ENCODE measurements at regions not wholly inside any gene's neighbourhood (a gene's known extent, or its start where the extent isn't known, plus 50 kb on each side); places are given as distances from the start of the nearest gene placed in this dataset.

- DNase-seq (ENCODE audit: missing footprints) (no peak), ATAC-seq (no peak)
- intact Hi-C loops (cut with DNase I), result no loop called here
Observed at GRCh38 chr10:9875353-9875752, 1142.3 kb upstream of the CELF2 start.

GRCh38 chr10:9877978-9878377 lies 1139.7 kb upstream of the CELF2 start:
- intact Hi-C loops (cut with DNase I), result no loop called here
- no peak for DNase-seq (ENCODE audit: missing footprints)
- no peak for ATAC-seq

GRCh38 chr10:9878383-9878782 lies 1139.3 kb upstream of the CELF2 start:
- ATAC-seq (no peak), DNase-seq (ENCODE audit: missing footprints) (no peak)
- intact Hi-C loops (cut with DNase I), result no loop called here

- ATAC-seq, result no peak
- no peak for DNase-seq (ENCODE audit: missing footprints)
- intact Hi-C loops (cut with DNase I), result no loop called here
Observed at GRCh38 chr10:9885761-9886160, 1131.9 kb upstream of the CELF2 start.

GRCh38 chr10:9886772-9887171 lies 1130.9 kb upstream of the CELF2 start:
- no peak for ATAC-seq
- intact Hi-C loops (cut with DNase I), result no loop called here
- DNase-seq (ENCODE audit: missing footprints), result no peak

- ATAC-seq (no peak), DNase-seq (ENCODE audit: missing footprints) (no peak)
- intact Hi-C loops (cut with DNase I), result no loop called here
Observed at GRCh38 chr10:9895453-9895852, 1122.2 kb upstream of the CELF2 start.

- intact Hi-C loops (cut with DNase I), result no loop called here
Observed at GRCh38 chr10:9895981-9896380, 1121.7 kb upstream of the CELF2 start.

GRCh38 chr10:9898633-9899395 lies 1118.9 kb upstream of the CELF2 start:
- DNase-seq (ENCODE audit: missing footprints) (no peak), ATAC-seq (no peak)
- intact Hi-C loops (cut with DNase I), result no loop called here

More at GRCh38 chr10:9895981-9896380, 1121.7 kb upstream of the CELF2 start:
- DNase-seq (ENCODE audit: missing footprints) (no peak), ATAC-seq (no peak)

- intact Hi-C loops (cut with DNase I), result no loop called here
- no peak for DNase-seq (ENCODE audit: missing footprints)
- ATAC-seq, result no peak
Observed at GRCh38 chr10:9900751-9901150, 1116.9 kb upstream of the CELF2 start.

GRCh38 chr10:9901971-9902370 lies 1115.7 kb upstream of the CELF2 start:
- DNase-seq (ENCODE audit: missing footprints) (no peak), ATAC-seq (no peak)

GRCh38 chr10:9910446-9910845 lies 1107.2 kb upstream of the CELF2 start:
- no peak for ATAC-seq
- intact Hi-C loops (cut with DNase I), result no loop called here
- DNase-seq (ENCODE audit: missing footprints), result no peak

More at GRCh38 chr10:9901971-9902370, 1115.7 kb upstream of the CELF2 start:
- intact Hi-C loops (cut with DNase I), result no loop called here

- ATAC-seq (no peak), DNase-seq (ENCODE audit: missing footprints) (no peak)
- intact Hi-C loops (cut with DNase I), result no loop called here
Observed at GRCh38 chr10:9911488-9911887, 1106.2 kb upstream of the CELF2 start.

GRCh38 chr10:9913876-9914514 lies 1103.7 kb upstream of the CELF2 start:
- ATAC-seq (no peak), DNase-seq (ENCODE audit: missing footprints) (no peak)
- intact Hi-C loops (cut with DNase I), result no loop called here

GRCh38 chr10:9921544-9921943 lies 1096.1 kb upstream of the CELF2 start:
- intact Hi-C loops (cut with DNase I), result no loop called here
- DNase-seq (ENCODE audit: missing footprints) (no peak), ATAC-seq (no peak)

GRCh38 chr10:9922126-9922870 lies 1095.4 kb upstream of the CELF2 start:
- no peak for ATAC-seq
- intact Hi-C loops (cut with DNase I), result no loop called here
- no peak for DNase-seq (ENCODE audit: missing footprints)

GRCh38 chr10:9926003-9926402 lies 1091.7 kb upstream of the CELF2 start:
- intact Hi-C loops (cut with DNase I), result no loop called here
- no peak for ATAC-seq
- no peak for DNase-seq (ENCODE audit: missing footprints)

- intact Hi-C loops (cut with DNase I), result no loop called here
- no peak for DNase-seq (ENCODE audit: missing footprints)
- no peak for ATAC-seq
Observed at GRCh38 chr10:9926881-9927280, 1090.8 kb upstream of the CELF2 start.

GRCh38 chr10:9939716-9940115 lies 1078.0 kb upstream of the CELF2 start:
- no peak for DNase-seq (ENCODE audit: missing footprints)
- no peak for ATAC-seq
- intact Hi-C loops (cut with DNase I), result no loop called here

- ATAC-seq (no peak), DNase-seq (ENCODE audit: missing footprints) (no peak)
- intact Hi-C loops (cut with DNase I), result no loop called here
Observed at GRCh38 chr10:9944690-9945089, 1073.0 kb upstream of the CELF2 start.

- intact Hi-C loops (cut with DNase I), result no loop called here
- ATAC-seq, result no peak
- no peak for DNase-seq (ENCODE audit: missing footprints)
Observed at GRCh38 chr10:9950070-9950469, 1067.6 kb upstream of the CELF2 start.

All from Right ventricle myocardium inferior (tissue), 1 donor.